ENCODE measurements at regions not wholly inside any gene's neighbourhood (a gene's known extent, or its start where the extent isn't known, plus 50 kb on each side); places are given as distances from the start of the nearest gene placed in this dataset.

DNA sequence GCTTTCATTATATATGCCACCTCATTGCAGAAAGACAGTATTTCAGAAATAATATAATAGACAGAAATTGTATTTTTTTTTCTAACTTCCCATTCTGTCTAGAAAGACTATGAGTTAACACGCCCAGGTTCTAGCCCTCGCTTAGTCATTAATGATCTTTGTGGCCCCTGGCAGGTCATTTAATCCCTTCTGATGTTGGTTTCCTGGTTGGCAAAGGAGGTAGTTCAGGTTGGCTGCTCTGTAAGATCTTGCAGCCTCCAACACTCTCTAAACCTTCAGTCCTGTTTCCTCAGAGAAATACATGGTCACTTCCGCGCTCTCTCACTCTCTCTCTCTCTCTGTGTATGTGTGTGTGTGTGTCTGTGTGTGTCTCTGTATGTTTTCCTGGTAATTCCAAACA, 156.3 kb upstream of the NOCT start:
- dilution Hi-C loops (cut with MboI; ENCODE audit: extremely low pct_ligation_motif_present, low sequenced_read_pairs) = no loop called here
- Histone ChIP-seq H3K27ac (ENCODE audit: insufficient read depth, low read depth, low read length) (no peak overlapping the region), H3K27me3 (ENCODE audit: control insufficient read depth in 2 of 2, insufficient read depth in 2 of 2, low read length in 2 of 2) (peaks cover 2 to 6% of the 10 kb centered on the region in 2 experiments), H3K9me1 (replicated peaks; ENCODE audit: control insufficient read depth, extremely low read depth, insufficient read depth, low read length) (no peaks in the 10 kb centered on the region), H3K4me3 (replicated peaks in 1 of 3; ENCODE audit: insufficient read depth in 1 of 3, low read depth in 1 of 3, low read length in 3 of 3) (no peak overlapping the region), H2AFZ (ENCODE audit: low read depth, low read length) (no peak overlapping the region), H3K9ac (replicated peaks; ENCODE audit: extremely low read depth, insufficient read depth, low read length) (no peak overlapping the region), H3K4me2 (ENCODE audit: insufficient read depth, low read length) (no peak overlapping the region), H3K9me3 (replicated peaks; ENCODE audit: control insufficient read depth, insufficient read depth, low read length) (no peaks in the 10 kb centered on the region), H4K20me1 (replicated peaks; ENCODE audit: control insufficient read depth, extremely low read depth, insufficient read depth, low read length) (no peaks in the 10 kb centered on the region), H3K4me1 (ENCODE audit: control insufficient read depth, extremely low read depth, insufficient read depth, low read length) (no peaks in the 10 kb centered on the region), H3K79me2 (ENCODE audit: control insufficient read depth, insufficient read depth, low read length) (no peaks in the 10 kb centered on the region), H3K36me3 (ENCODE audit: control insufficient read depth in 2 of 2, extremely low read depth in 1 of 2, insufficient read depth in 2 of 2, low read length in 2 of 2) (no peaks in the 10 kb centered on the region)
- intact Hi-C loops (cut with micrococcal nuclease) = no loop called here
- BruUV-seq (replicated peaks) = no TSS peak
- ChIA-PET POLR2A (no interaction called here), CTCF (interaction anchor here (4.5 kb wide), 1 partner anchor 12 kb away, joined by 27 read pairs; no protein-coding TSS in a partner anchor)
- FAIRE-seq = no peak
- DNase-seq (ENCODE audit: low read depth, low spot score) = no peak
- TF ChIP-seq EZH2 (IDR thresholded peaks at IDR 0.05; ENCODE audit: borderline replicate concordance, low read depth, low read length, severe bottlenecking) (no peak), POLR2A (IDR thresholded peaks at IDR 0.05; ENCODE audit: low read depth, low read length) (no peak), MAX (IDR thresholded peaks at IDR 0.05; ENCODE audit: insufficient read depth, insufficient read length) (no peak), POLR2AphosphoS5 (IDR thresholded peaks at IDR 0.05; ENCODE audit: insufficient read depth, low read depth, low read length) (no peak), FOS (IDR thresholded peaks at IDR 0.05; ENCODE audit: borderline replicate concordance, insufficient read depth, low read length) (no peak), CTCF (IDR thresholded peaks at IDR 0.05; ENCODE audit: extremely low read depth in 1 of 2, insufficient read depth in 1 of 2, low read depth in 1 of 2, low read length in 2 of 2) (no peak), MYC (IDR thresholded peaks at IDR 0.05; ENCODE audit: low read depth, low read length) (no peak), GATA2 (IDR thresholded peaks at IDR 0.05; ENCODE audit: insufficient read depth, insufficient read length, low read depth, low read length) (no peak)
